ENCODE measurements at regions not wholly inside any gene's neighbourhood (a gene's known extent, or its start where the extent isn't known, plus 50 kb on each side); places are given as distances from the start of the nearest gene placed in this dataset.

GRCh38 chr2:149715894-149716293 lies 128.3 kb upstream of the MMADHC start:
- no peak for TF ChIP-seq POLR2AphosphoS5 (IDR thresholded peaks at IDR 0.05; ENCODE audit: low read depth, low read length)
- no peak for TF ChIP-seq POLR2A (IDR thresholded peaks at IDR 0.05; ENCODE audit: low read depth, low read length)
